GM21360 (cell line): ENCODE measurements at regions not wholly inside any gene's neighbourhood (a gene's known extent, or its start where the extent isn't known, plus 50 kb on each side); places are given as distances from the start of the nearest gene placed in this dataset.

Experiments
- ATAC-seq: cut with Tn5 transposase; IDR thresholded peaks from one replicate; pipeline ENCODE4 v1.9.1; 2021; ENCODE audit warnings: mild to moderate bottlenecking, moderate library complexity; ENCODE audit not compliant: unreplicated experiment

GRCh38 chr4:32087211-32087610 lies 1367.0 kb downstream of the PCDH7 start:
- ATAC-seq: no peak

GRCh38 chr4:32094987-32095386 lies 1374.8 kb downstream of the PCDH7 start:
- no peak for ATAC-seq

- no peak for ATAC-seq
These were observed 1382.7 kb downstream of the PCDH7 start for GRCh38 chr4:32102896-32103295.

DNA sequence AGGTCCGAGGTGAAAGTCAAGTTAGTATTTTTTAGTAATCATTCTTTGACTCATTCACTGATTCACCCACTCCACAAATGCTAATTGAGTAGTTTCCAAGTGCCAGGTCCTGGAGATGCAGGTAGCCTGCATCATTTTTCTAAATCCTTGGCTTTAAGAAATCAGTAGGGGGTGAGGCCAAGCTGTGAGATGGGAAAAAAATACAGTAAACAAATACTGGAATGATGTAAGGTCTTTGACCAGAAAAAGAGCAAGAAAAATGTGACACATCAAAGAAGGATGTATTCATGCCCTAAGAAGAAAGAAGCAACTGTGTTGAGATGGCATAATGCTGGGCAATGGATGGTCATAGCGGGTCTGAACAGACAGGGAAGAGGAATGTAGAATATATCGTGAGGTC lies 1386.6 kb downstream of the PCDH7 start:
- no peak for ATAC-seq

GRCh38 chr4:32112891-32113290 lies 1392.7 kb downstream of the PCDH7 start:
- no peak for ATAC-seq

- ATAC-seq: no peak
These were observed 1397.5 kb downstream of the PCDH7 start for GRCh38 chr4:32117693-32118092.

DNA sequence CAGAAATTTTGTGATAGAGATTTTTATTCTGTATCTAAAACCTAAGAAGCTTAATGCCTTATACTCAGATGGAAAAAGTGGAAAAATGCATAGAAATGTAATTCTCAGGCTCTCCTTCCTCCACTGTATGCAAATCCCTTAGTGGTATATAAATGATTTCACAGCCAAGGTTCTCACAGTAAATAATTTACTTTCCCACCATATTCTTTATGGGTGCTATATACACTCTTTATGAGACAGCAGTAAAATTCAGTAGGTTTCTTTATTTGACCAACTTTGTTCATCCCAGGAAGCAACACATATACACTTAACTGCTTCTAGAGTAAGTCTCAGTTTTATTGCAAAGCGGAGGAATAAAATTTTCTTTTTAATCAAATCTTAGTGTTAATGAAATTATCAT lies 1399.7 kb downstream of the PCDH7 start:
- no peak for ATAC-seq

DNA sequence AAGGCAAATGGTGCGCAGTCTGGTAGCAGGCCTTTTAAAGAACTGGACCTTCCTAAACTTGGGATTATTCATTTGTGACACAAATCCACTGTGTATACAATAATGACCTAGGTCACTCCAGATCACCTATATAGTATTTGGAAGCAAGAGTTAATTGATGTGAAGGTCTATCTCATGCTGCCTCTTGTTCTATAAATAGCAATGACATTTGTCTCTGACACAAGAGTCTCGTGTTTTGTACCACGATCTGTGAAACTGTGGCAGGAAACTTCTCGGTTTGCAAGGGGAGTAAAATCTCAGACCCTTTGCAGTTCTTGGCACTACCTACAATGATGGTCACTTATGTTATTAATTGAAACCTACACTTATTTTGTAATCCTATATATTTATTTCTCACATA lies 1408.4 kb downstream of the PCDH7 start:
- no peak for ATAC-seq

GRCh38 chr4:32129967-32130366 lies 1409.8 kb downstream of the PCDH7 start:
- no peak for ATAC-seq

DNA sequence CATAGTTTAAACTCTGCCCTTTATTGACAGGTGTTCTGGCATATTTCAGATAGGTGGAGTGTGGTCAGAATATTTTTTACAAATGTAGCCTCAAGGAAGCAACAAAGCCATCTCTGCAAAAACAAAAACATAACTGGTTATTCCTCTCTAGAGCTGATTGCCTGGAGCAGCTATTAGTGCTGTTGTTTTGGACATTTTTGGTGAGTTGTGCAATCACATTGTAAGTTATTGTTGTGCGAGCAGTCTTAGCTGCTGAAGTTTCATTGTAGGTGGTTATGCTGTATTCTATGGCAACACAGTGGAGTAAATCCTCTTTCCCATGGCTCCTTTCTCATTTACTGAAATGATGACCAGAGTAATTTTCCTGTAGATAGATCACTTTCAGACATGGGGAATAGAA lies 1413.0 kb downstream of the PCDH7 start:
- ATAC-seq: no peak

DNA sequence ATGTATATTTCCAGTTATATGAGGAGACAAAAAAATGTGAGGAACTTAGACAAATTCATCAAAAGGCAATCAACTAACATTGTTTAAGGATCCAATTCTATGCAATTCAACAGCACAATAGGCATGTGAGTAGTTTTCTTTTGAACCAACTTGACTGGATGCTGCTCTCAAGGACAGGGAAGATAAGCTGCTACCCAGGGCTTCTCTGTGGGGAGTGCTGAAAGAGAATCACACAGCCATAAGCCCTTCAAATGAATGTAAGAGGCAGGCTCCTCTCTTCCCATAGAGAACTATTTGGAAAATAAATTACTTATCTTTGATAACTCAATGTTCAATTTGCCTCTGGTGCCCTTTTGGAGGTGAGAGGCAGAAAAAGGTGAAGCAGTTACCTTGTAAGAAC lies 1413.6 kb downstream of the PCDH7 start:
- ATAC-seq: no peak

- no peak for ATAC-seq
These were observed 1415.5 kb downstream of the PCDH7 start for GRCh38 chr4:32135642-32136041.

GRCh38 chr4:32136081-32136787 lies 1416.1 kb downstream of the PCDH7 start:
- no peak for ATAC-seq

DNA sequence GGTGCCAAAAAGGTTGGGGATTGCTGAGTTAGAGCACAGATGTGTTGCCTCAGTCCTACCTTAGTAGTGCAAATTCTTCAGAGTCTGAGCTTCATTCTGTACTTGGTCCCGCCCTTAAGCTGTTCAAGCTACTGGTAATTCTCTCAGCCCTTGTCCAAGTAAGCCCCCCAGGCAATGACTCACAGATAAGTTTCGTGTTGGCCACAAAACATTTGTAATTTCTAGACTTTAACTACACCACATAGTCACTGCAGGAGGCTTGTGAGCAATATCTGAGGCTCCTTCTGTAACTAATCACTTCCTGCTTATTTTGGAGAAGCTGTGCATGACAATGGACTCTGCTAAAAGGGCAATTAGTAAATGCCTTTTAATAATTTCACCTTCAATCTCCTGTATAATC lies 1420.5 kb downstream of the PCDH7 start:
- ATAC-seq: no peak

GRCh38 chr4:32142075-32142474 lies 1421.9 kb downstream of the PCDH7 start:
- ATAC-seq: no peak

DNA sequence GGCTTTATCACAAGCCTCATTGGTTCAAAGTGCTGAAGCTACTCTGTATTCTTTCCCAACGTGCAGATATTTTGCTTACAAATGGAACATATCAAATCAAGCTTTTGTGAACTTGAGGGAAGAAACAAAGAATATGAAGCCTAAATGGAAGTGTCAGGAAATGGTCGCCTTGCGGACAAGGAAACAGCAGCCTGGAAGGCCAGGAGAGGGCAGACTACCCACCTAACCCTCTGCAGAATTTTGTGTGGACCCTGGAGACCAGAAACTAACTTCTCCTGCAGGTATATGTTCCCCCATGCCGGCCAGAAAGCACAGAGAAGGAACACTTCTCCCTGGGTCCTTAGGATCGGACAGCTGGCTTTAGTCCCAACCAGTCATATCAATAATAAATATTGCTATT lies 1425.8 kb downstream of the PCDH7 start:
- ATAC-seq: no peak

GRCh38 chr4:32147446-32148085 lies 1427.4 kb downstream of the PCDH7 start:
- ATAC-seq: no peak

DNA sequence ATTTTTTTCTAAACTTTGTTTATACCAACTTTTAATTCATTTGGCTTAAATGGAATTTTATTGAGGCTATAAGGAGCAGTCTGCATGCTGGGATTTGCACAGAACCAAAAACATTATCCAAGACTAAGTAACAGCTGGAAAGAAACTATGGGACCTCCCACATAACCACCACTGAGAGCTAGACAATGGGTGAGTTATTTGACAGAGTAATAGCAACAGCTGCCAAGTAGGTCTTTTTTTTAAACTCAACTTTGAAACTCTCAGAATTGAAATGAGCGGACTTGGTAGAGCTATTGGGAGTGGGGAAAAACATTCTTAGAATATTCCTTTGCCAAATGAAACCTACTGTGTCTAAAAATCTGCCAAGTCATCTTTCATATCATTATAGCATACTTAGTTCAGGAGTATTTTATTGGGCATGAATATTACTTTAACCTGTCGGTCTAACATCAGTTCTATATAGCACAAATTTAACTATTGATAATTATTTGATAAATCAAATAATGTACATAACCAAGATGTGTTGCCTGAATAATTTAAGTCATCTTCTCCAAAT lies 1428.0 kb downstream of the PCDH7 start:
- ATAC-seq: no peak

DNA sequence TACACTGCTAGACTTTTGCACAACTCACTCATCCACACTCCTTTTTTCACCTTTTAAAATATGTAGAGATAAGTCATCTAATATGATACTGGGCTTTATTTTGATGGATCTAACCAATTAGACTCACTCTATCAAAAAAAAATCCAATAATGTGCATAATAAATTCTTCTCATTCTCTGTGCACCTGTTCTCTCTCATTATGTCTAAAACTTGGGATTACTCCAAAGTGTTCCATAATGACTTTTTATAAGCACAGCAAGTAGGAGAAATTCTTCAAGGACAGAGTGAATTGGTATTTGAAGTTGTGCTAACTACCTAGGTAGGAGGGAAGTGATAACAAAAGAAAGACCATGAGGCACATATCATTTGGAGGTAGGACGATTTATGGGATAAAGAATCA lies 1438.8 kb downstream of the PCDH7 start:
- no peak for ATAC-seq

GRCh38 chr4:32161392-32161791 lies 1441.2 kb downstream of the PCDH7 start:
- ATAC-seq: no peak

DNA sequence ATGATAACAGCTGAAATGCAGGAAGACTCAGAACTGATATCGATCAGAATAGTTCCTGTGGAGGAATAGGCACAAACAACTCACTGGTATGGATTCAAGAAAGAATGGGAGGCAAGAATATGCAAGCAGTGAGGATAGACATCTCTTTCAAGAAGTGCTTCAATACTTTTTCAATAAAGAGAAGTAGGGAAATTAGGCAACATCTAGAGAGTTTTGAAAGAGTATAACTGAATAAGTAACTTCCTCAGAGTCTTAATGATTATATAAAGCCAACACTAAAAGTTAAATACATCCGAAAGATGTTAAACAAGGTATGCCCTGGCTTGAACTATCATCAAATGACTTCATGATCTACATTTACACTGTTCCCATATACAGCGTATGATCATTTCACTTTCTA lies 1443.0 kb downstream of the PCDH7 start:
- ATAC-seq: no peak

DNA sequence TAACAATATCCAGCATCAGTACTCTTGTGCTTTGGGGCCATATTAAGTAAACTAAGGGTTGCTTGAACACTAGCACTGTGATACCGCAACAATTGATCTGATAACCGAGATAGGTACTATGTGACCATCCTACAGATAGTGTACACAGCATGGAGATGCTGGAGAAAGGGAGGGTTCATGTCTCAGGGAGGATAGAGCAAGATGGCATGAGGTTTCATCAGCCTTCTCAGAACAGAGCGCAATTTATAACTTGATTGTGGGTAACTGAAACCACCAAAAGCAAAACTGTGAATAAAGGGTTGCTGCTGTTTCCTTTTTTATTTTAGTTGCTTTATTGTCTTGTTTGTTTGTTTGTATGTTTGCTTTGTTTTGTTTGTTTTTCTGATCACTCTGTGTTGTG lies 1449.7 kb downstream of the PCDH7 start:
- ATAC-seq: no peak

DNA sequence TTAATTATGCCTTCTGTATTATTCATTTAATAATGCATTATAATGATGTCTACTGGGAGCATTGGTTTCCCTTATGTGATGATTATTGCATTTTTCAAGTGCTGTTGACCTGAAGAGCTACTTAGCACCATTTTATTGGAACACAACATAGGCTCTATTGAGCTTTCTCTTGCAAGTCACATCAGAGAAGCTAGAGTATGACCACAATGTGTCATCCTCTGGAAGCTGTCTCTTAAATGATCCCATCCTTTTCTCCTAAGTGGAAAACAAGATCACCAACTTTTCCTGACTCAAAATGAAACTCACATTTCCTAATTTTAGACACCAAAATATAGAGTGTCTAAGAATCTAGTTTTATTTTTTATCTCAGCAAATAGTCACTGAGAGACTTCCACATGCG lies 1451.9 kb downstream of the PCDH7 start:
- ATAC-seq: no peak
